IPS DF 19.7 (cell line): ENCODE measurements at regions not wholly inside any gene's neighbourhood (a gene's known extent, or its start where the extent isn't known, plus 50 kb on each side); places are given as distances from the start of the nearest gene placed in this dataset.
"Not testable (repeated sequence)": the region's sequence is repeated elsewhere in the genome, so short reads cannot be mapped to it uniquely, and the experiment has no call there.

Experiments used
- DNase-seq: peaks from one replicate; pipeline ENCODE4 v3.0.0-alpha.2; 2013; ENCODE audit warnings: low read depth, low spot score

DNA sequence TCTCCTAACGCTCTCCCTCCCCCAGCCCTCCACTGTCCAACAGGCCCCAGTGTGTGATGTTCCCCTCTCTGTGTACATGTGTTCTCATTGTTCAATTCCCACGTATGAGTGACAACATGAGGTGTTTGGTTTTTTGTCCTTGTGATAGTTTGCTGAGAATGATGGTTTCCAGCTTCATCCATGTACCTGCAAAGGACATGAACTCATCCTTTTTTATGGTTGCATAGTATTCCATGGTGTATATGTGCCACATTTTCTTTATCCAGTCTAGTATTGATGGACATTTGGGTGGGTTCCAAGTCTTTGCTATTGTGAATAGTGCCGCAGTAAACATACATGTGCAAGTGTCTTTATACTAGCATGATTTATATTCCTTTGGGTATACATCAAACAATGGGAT, 347.4 kb downstream of the MAGEE1 start:
- not testable (repeated sequence) for DNase-seq

DNA sequence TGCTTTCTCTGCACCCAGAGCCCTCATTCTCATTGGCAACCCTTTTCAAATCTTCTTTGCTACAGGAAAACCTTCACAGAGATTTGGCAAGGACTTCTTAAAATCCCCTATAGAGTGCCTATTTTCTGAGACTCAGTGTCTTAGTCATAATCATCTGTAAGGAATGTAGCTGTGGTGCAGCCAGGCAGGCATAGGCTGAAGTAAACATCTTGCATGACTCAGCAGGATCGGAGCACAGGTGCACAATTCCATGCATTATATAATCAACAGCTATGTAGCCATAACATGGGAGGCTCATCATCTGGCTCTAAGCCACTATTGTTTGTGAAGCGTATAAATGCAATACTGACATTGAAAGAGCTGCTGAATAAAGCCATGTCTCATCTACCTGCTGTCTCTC, 368.8 kb downstream of the MAGEE1 start:
- no peak for DNase-seq

DNA sequence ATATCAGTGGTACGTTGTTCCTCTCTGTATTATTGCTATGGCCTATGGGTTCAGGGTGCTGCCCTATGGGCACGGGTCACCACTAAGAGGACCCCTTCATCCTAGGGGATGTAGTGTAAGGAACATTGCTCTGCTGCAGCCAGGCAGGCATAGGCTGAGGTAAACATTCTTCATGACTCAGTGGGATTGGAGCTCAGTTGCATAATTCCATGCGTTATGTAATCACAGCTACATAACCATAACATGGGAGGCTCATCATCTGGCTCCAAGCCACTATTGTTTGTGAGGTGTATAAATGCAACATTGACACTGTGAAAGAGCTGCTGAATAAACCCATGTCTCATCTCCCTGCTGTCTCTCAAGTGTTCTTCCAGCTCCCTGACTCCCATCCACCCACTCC, 375.2 kb downstream of the MAGEE1 start:
- DNase-seq, result no peak

DNA sequence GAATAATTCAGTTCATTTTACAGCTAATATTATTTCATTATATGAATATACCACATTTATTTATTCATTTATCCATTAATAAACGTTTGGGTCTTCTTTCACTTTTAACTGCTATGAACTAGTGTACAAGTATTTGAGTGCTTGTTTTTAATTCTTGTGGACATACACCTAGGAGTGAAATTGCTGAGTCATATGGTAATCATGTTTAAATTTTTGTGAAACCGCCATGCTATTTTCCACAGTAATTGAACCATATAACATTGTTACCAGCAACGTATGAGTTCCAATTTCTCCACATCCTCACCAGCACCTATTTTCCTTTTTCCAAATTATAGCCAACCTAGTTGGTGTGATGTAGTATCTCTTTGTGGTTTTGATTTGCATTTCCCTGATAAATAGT, 388.2 kb downstream of the MAGEE1 start:
- DNase-seq, result no peak

DNA sequence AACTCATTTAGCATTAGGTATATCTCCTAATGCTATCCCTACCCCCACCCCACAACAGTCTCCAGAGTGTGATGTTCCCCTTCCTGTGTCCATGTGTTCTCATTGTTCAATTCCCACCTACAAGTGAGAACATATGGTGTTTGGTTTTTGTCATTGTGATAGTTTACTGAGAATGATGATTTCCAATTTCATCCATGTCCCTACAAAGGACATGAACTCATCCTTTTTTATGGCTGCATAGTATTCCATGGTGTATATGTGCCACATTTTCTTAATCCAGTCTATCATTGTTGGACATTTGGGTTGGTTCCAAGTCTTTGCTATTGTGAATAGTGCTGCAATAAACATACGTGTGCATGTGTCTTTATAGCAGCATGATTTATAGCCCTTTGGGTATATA, 389.8 kb downstream of the MAGEE1 start:
- not testable (repeated sequence) for DNase-seq

DNA sequence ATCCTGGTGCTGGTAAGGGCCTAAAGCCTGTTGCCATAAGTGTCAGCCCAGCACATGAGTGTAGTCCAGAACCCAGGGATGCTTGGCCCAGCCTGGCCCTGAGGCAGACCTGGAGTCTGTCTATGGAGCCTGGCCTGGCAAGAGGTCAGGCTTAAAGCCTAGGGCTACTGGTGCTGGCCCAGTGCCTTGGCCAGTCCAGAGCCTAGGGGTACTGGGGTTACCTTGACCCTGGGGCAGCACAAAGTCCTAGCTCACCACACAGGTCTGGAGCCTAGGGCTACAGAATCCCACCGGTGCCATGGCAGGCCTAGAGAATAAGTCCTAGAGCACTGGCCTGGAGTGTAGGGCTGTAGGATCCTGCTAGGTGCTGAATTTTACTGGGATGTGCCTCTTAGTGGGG, 393.8 kb downstream of the MAGEE1 start:
- DNase-seq, result no peak

DNA sequence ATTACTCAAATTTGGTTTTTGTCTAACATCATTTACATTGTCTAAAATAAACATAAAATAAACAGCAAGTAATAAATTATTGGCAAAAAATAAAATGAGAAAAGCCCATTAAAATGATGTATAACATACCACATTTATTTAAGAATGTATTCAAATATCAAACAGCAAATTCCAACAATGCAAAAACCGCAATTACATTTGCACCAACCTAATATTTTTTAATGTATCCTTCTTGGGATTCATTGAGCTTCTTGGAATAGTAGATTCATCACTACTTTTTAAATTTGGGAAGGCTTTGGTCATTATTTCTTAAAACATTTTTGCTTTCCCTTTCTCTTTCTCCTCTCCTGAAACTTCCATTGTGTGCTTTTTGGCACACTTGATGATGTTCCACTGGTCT, 400.2 kb downstream of the MAGEE1 start:
- DNase-seq, result no peak

DNA sequence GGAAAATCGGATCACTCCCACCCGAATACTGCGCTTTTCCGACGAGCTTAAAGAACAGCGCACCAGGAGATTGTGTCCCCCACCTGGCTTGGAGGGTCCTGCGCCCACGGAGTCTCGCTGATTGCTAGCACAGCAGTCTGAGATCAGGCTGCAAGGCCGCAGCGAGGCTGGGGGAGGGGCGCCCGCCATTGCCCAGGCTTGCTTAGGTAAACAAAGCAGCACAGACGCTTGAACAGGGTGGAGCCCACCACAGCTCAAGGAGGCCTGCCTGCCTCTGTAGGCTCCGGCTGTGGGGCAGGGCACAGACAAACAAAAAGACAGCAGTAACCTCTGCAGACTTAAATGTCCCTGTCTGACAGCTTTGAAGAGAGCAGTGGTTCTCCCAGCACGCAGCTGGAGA, 413.4 kb downstream of the MAGEE1 start:
- DNase-seq, result not testable (repeated sequence)

DNA sequence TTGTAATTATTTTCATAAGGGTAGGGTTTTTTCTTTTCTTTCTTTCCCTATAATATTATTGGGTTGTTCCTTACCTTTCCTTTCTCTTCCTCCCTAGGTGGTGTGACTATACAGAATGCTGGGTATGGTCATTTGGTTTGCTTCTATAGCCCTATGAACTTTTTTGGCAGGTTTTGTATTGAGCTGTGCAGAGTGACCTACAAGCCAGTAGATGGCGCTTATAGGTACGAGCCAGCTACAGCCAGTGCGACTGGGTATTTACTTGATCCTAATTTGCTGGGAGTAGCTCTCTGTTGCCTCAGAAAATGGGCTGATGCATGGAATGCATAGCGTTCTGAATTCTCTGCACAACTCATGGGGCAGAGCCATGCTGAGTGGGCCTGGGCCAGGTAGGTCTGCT, 423.3 kb downstream of the MAGEE1 start:
- no peak for DNase-seq

DNA sequence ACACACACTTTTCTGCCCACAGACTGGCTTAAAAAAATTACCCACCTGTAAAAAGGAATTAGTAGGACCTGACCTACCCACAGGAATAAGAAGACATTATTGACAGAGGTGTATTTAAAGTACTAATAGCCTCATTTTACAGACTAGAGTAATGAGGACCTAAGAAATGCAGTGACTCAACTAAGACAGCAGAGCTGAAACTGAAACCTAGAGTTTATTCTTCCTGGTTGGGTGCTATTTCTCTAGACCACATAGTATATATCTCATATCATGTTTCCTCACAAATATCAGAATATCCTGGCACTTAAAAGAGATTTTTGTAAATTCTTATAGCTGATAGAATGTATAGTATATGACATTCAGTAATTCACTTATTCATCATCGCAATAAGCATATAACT, 435.0 kb downstream of the MAGEE1 start:
- DNase-seq, result no peak

DNA sequence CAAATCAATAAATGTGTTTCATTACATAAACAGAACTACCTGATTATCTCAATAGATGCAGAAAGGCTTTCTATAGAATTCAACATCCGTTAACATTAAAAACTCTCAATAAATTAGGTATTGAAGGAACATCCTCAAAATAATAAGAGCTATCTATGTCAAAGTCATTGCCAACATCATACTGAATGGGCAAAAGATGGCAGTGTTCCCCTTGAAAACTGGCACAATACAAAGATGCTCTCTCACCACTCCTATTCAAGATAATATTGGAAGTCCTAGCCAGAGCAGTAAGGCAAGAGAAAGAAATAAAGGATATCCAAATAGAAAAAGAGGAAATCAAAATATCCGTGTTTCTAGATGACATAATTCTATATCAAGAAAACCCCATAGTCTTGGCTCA, 466.4 kb downstream of the MAGEE1 start:
- DNase-seq, result no peak

DNA sequence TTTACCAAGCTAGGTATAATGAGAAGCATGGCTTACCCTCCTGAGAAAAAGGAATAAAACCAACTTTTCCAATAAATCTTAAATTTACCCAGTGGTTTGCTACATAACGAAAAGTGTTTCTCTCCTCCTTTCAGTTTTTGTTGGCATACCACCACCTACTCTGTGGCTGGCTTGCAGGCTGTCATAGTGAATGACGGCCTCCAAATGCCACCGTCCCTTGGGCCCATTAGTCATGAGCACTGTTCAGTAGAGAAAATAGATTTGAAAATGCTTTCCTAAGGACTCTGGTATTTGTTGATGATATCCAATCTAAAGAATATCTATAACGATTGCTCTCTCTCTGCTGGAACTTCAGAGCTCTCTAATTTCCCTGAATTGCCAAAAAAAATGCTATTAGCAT, 488.3 kb downstream of the MAGEE1 start:
- no peak for DNase-seq

DNA sequence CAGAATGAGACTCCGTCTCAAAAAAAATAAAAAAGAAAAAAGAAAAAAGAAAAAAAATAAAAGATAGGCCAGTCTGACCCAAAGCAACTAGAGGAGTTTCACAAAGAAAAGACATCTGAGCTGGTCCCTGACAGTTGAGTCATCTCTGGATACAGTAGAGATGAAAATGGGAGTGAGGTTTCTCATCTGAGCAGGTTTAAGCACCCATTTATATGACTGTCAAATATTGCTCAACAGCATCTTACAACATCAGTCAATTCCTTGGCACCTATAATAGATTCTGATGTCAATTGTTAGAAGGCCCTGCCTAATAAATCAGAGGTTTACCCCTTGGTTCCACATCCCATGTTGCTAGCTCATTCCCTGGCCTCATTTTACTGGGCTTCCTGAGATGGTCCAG, 490.5 kb downstream of the MAGEE1 start:
- DNase-seq, result no peak

DNA sequence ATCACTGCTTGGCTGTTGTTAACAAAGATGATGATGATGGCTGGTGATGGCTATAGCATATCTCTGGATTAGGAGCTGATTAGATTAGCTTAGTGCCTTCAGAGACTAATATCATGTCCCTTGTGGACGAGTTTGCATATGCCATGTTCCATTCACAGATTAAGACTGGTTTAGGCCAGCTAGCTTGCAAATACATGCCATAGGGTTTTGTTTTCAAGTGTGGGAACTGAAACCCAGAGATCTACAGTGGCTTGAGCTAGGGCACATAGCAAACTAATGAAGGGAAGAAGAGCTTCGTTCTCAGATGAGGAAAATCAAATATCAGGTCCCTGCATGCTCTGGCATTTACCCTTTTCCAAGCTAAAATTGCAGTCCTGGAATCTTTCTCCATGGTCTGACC, 492.3 kb downstream of the MAGEE1 start:
- DNase-seq, result no peak

DNA sequence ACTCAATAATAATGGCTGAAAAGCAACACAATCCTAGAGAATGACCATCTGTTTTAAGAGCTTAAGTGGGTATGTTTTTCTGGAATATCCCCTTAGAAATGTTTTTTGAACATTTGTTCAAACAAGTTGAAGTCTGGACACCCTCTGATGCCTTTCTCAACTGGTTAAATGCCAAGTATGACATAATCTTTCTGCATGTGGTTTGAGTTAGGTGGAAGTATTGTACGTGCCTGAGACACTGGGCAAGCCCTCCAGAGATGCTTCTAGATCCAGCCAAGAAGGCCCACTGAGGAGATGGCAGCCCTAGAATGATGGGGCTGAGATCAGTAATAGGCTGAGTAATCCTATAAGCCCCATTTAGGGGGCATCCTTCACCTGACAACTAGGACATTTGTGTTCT, 493.1 kb downstream of the MAGEE1 start:
- DNase-seq, result no peak

DNA sequence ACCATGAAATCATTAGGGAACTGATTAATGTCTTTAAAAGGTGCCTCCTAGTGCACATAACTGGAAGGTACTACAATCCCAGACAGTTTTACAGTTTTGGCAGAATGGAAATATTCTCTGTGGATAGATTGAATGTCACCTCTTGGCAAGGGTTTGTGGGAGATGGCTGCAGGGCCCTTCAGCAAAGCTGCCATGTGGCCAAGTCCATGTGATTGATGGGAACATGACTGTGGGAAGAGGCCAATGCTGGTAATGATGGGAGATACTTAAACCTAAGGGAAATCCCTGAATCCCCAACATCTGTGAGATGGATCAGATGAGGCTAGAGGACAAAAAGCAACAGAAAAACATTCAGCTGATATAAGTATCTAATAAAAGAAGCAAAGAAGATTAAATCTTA, 493.7 kb downstream of the MAGEE1 start:
- DNase-seq, result no peak

DNA sequence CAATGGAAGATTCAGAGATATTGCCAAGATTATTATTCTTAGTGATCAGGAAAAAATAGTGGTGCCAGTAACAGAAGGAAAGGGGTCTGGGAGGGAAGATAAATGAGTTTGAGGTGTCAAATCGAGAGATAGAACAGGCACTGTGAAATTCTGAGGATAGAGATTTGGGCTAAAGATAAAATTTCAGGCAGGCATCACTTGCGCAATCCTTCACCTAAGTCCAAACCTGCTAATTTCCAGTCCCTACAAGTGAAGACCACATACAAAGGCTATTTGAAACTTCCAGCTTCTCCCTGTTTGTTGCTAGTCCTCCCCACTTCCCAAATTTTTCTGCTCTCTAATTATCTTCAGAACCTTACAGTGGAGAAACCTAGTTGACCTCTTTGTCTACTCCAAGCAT, 494.6 kb downstream of the MAGEE1 start:
- DNase-seq, result no peak

DNA sequence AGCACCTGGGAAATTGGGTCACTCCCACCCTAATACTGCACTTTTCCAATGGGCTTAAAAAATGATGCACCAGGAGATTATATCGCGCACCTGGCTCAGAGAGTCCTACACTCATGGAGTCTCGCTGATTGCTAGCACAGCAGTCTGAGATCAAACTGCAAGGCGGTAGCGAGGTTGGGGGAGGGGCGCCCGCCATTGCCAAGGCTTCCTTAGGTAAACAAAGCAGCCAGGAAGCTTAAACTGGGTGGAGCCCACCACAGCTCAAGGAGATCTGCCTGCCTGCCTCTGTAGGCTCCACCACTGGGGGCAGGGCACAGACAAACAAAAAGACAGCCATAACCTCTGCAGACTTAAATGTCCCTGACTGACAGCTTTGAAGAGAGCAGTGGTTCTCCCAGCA, 497.1 kb downstream of the MAGEE1 start:
- DNase-seq, result not testable (repeated sequence)

DNA sequence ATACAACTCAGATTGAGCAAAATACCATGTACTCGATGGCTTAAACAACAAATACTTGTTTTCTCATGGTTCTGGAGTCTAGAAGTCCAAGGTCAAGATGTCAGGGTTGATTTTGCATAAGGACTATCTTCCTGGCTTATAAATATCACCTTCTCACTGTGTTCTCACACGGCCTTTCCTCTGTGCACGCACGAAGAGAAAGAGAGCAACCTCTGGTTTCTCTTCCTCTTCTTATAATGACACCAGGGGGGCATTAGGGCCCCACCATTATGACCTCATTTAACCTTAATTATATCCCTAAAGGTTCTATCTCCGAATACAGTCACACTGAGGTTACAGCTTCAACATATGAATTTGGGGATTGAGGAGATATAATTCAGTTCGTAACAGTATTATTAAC, 504.0 kb downstream of the MAGEE1 start:
- no peak for DNase-seq

DNA sequence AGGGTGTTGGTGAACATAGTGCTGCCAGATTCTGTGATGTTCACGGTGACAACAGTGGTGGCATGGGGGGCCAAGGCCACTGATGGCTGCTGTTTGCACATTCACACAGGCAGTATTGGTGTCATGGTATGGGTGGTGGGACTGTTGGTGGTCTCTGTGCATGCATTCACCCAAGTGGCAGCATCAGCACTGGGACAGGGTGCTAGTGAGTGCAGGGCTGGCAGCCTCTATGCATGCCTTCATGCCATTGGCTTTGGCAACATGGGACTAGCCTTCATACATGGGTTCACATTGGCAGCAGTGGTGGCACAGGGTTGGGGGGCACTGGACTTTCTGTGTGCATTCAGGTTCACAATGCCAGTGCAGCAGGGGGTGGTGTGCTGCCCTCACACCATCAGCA, 489.7 kb upstream of the FGF16 start:
- DNase-seq, result no peak

DNA sequence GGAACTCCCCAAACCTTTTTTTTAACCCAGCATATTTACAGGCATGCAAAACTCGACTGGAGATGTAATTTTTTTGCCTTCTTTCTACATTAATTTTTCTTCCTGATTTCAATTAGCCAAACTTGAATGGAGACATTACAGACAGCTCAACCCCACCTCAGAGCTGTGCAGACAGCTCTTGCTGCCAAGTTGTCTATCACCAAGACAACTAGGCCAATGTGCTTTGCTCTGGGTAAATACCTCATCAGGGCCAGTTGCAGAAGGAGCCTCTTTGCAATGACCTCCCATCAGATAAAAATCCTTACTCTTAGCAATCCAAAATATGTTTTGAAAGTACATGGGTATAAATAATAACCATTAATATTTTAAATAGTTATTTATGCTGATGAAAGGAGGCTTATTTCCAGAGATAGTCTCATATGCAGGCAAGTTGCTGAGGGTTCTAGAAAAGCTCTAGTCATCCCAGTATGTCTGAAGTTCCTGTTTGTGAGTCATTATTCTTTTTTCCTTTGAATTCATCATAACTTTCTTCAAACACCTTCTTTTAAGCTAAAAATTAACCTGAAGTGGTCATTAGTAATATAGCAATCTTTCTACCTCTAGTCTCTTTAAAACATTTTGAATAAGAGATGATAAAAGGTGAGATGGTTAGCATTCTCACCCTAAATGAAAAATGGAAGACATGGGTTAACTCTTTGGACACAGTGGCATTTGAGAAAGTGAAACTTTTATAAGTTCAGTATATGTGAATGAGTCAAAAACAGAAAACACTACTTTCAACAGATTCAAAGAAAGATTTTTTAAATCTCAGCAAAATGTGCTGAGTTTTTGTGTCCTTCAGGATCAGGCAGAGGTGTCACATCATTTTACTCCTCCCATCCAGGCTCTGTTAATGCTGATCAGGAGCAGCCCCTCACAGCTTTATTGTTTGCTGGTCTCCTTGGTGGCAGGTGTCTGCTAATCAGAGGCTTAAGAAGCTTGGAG, 475.5 kb upstream of the FGF16 start:
- DNase-seq, result no peak

DNA sequence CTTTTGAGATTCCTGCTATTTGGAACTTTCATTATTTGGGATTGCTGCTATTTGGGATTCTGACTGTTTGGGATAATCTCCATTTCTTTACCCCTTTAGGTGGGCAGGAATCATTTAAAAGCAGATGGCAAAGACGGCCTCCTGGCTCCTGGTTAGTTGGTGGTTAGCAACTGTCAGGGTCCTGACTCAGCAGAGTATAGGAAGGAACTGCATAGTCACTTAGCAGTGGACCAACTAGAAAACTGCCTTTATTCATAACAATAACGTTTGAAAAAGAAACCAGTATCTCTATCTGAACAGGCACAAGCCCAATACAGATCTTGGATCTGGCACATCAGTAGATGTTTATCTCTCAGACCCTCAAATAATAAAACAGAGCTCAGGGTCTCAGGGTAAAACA, 469.7 kb upstream of the FGF16 start:
- no peak for DNase-seq

DNA sequence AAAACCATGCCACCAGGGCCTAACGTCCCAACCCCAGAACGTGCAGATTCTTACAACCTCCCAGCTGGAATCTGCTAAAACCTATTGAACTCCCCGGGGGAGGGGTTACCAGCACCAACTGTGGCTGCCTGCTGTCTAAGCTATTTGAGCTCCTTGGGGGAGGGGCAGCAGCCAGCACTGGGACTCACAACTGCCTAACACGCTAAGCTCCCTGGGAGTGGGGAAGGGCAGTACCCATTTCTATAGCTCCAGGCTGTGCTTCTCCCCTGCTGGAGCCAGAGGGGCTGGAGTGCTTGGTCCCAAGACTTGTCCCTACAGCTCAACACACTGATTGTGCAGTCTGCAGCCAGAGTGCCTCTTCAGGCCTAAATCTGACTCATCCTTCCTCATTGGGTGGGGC, 459.8 kb upstream of the FGF16 start:
- DNase-seq, result no peak

DNA sequence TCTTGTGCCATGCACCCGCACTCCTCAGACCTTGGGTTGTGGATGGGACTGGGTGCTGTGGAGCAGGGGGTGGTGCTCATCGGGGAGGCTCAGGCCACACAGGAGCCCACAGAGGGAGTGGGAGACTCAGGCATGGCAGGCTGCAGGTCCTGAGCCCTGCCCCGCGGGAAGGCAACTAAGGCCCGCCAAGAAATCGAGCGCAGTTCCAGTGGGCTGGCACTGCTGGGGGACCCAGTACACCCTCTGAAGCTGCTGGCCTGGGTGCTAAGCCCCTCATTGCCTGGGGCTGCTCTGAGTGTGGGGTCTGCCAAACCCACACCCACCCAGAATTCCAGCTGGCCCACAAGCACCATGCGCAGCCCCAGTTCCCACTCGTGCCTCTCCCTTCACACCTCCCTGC, 450.5 kb upstream of the FGF16 start:
- no peak for DNase-seq
